Endothelial cell of umbilical vein (primary cell): ENCODE measurements at regions not wholly inside any gene's neighbourhood (a gene's known extent, or its start where the extent isn't known, plus 50 kb on each side); places are given as distances from the start of the nearest gene placed in this dataset.

Source experiments
- BruUV-seq: library from RNA; stranded (reverse); fragments of 400-500 nt; replicated peaks from 2 replicates; lab custom pipeline; 2021; lab: Mats Ljungman, UMichigan
- CTCF ChIA-PET: fragments of 300-600, 350-600 bp; sonication (Branson Sonifier 250); formaldehyde crosslinking; loops from one replicate; lab custom pipeline; 2021; ENCODE audit warnings: antibody characterized with exemption, inconsistent platforms; lab: Charles Lee
- POLR2A ChIA-PET: fragments of 300-600, 350-600 bp; sonication (Branson Sonifier 250); formaldehyde crosslinking; loops from one replicate; lab custom pipeline; 2021; ENCODE audit warnings: antibody characterized with exemption, inconsistent platforms; lab: Charles Lee
- DNase-seq: peaks from one replicate; pipeline ENCODE4 v3.0.0-alpha.2; 2011; ENCODE audit warnings: low read depth, low spot score
- FAIRE-seq: peaks from 2 replicates; lab custom pipeline; 2011; peaks lifted over from hg19 to GRCh38; lab: Jason Lieb, UNC
- H2AFZ ChIP-seq: 2 replicates; pipeline ENCODE4 v1.6.0; 2012; ENCODE audit warnings: low read depth, low read length, control low read depth, inconsistent platforms
- H3K27ac ChIP-seq: 2 replicates; pipeline ENCODE4 v1.5.1; 2011; ENCODE audit warnings: low read depth, mild to moderate bottlenecking, control low read depth, low read length, moderate library complexity; ENCODE audit not compliant: insufficient read depth
- H3K27me3 ChIP-seq, 2 experiments: 2 replicates each; pipeline versions ENCODE4 v1.6.0 to v1.6.1; 2011; ENCODE audit warnings: low read length in 2 of 2, mixed read lengths in 1 of 2; ENCODE audit not compliant: control insufficient read depth in 2 of 2, insufficient read depth in 2 of 2
- H3K36me3 ChIP-seq, 2 experiments: 2 replicates in 1 of 2; 3 replicates in 1 of 2; pipeline ENCODE4 v1.5.1; 2011; ENCODE audit warnings: low read length in 2 of 2, mild to moderate bottlenecking in 1 of 2, moderate library complexity in 1 of 2; ENCODE audit not compliant: control insufficient read depth in 2 of 2, insufficient read depth in 2 of 2; ENCODE audit errors: extremely low read depth in 1 of 2
- H3K4me1 ChIP-seq: 3 replicates; pipeline ENCODE4 v1.5.1; 2011; ENCODE audit warnings: mild to moderate bottlenecking, low read length; ENCODE audit not compliant: control insufficient read depth, insufficient read depth; ENCODE audit errors: extremely low read depth
- H3K4me2 ChIP-seq: 2 replicates; pipeline ENCODE4 v1.6.1; 2011; ENCODE audit warnings: low read length, control low read depth, mixed read lengths; ENCODE audit not compliant: insufficient read depth
- H3K4me3 ChIP-seq, 3 experiments: fragments of 200-600 bp in 1 of 3; sonication (generic), shearing (Covaris generic) in 1 of 3; replicated peaks in 1 of 3; 2 replicates each; pipeline ENCODE4 v1.5.1; 2011 to 2016; ENCODE audit warnings: control low read depth in 3 of 3, low read length in 3 of 3, mild to moderate bottlenecking in 2 of 3, inconsistent platforms in 1 of 3, low read depth in 1 of 3, moderate library complexity in 1 of 3; ENCODE audit not compliant: insufficient read depth in 1 of 3
- H3K79me2 ChIP-seq: 2 replicates; pipeline ENCODE4 v1.6.0; 2012; ENCODE audit warnings: low read length, inconsistent platforms; ENCODE audit not compliant: control insufficient read depth, insufficient read depth
- H3K9ac ChIP-seq: replicated peaks from 2 replicates; pipeline ENCODE3; 2011; ENCODE audit warnings: low read length, control low read depth; ENCODE audit not compliant: insufficient read depth; ENCODE audit errors: extremely low read depth
- H3K9me1 ChIP-seq: replicated peaks from 3 replicates; pipeline ENCODE4 v1.6.0; 2011; ENCODE audit warnings: mild to moderate bottlenecking, low read length; ENCODE audit not compliant: control insufficient read depth, insufficient read depth; ENCODE audit errors: extremely low read depth
- H3K9me3 ChIP-seq: replicated peaks from 2 replicates; pipeline ENCODE4 v1.5.1; 2012; ENCODE audit warnings: low read length, inconsistent platforms; ENCODE audit not compliant: control insufficient read depth, insufficient read depth
- H4K20me1 ChIP-seq: replicated peaks from 2 replicates; pipeline ENCODE3; 2011; ENCODE audit warnings: mild to moderate bottlenecking, low read length; ENCODE audit not compliant: control insufficient read depth, insufficient read depth; ENCODE audit errors: extremely low read depth
- EZH2 ChIP-seq: IDR thresholded peaks from 2 replicates; pipeline ENCODE4 v1.6.1; 2012; ENCODE audit warnings: borderline replicate concordance, low read depth, mild to moderate bottlenecking, moderate library complexity, low read length, inconsistent platforms; ENCODE audit not compliant: severe bottlenecking
- FOS ChIP-seq: IDR thresholded peaks from 2 replicates; pipeline ENCODE4 v1.6.1; 2011; ENCODE audit warnings: mild to moderate bottlenecking, low read length, moderate library complexity, borderline replicate concordance; ENCODE audit not compliant: insufficient read depth
- GATA2 ChIP-seq: IDR thresholded peaks from 2 replicates; pipeline ENCODE4 v1.7.0; 2011; ENCODE audit warnings: low read depth, mild to moderate bottlenecking, moderate library complexity, mixed read lengths, low read length; ENCODE audit not compliant: insufficient read length, insufficient read depth
- JUN ChIP-seq: IDR thresholded peaks from 2 replicates; pipeline ENCODE4 v1.6.1; 2011; ENCODE audit warnings: borderline replicate concordance, low read depth; ENCODE audit not compliant: insufficient read length, insufficient read depth
- MYC ChIP-seq: IDR thresholded peaks from one replicate; pipeline ENCODE4 v1.6.1; 2011; ENCODE audit warnings: mild to moderate bottlenecking, low read depth, low read length
- POLR2A ChIP-seq: IDR thresholded peaks from 2 replicates; pipeline ENCODE4 v1.6.1; 2012; ENCODE audit warnings: low read depth, mild to moderate bottlenecking, control low read depth, low read length
- POLR2AphosphoS5 ChIP-seq: IDR thresholded peaks from 2 replicates; pipeline ENCODE4 v1.6.1; 2012; ENCODE audit warnings: low read depth, mild to moderate bottlenecking, control low read depth, low read length, moderate library complexity; ENCODE audit not compliant: insufficient read depth
- dilution Hi-C: fragments of 300-500 bp; cut with MboI; formaldehyde crosslinking; loops from one replicate; pipeline ENCODE4 v1.15.0; 2019; ENCODE audit warnings: low sequenced_read_pairs; ENCODE audit not compliant: extremely low pct_ligation_motif_present
- intact Hi-C: fragments of 100-400 bp; cut with micrococcal nuclease; formaldehyde crosslinking; loops from one replicate; pipeline ENCODE4 v1.10.0; 2022
- TF ChIP-seq, protein P1 (sequence below), 2 donors: IDR thresholded peaks; 1 replicate in 1 of 2; 2 replicates in 1 of 2; pipeline ENCODE4 v1.5.1; 2011; ENCODE audit warnings: low read length in 2 of 2, mild to moderate bottlenecking in 2 of 2, moderate library complexity in 2 of 2, control low read depth in 1 of 2, inconsistent platforms in 1 of 2, low read depth in 1 of 2; ENCODE audit not compliant: insufficient read depth in 1 of 2; ENCODE audit errors: extremely low read depth in 1 of 2
- TF ChIP-seq, protein P2 (sequence below): IDR thresholded peaks from 2 replicates; pipeline ENCODE4 v1.6.1; 2011; ENCODE audit not compliant: insufficient read depth, insufficient read length

DNA sequence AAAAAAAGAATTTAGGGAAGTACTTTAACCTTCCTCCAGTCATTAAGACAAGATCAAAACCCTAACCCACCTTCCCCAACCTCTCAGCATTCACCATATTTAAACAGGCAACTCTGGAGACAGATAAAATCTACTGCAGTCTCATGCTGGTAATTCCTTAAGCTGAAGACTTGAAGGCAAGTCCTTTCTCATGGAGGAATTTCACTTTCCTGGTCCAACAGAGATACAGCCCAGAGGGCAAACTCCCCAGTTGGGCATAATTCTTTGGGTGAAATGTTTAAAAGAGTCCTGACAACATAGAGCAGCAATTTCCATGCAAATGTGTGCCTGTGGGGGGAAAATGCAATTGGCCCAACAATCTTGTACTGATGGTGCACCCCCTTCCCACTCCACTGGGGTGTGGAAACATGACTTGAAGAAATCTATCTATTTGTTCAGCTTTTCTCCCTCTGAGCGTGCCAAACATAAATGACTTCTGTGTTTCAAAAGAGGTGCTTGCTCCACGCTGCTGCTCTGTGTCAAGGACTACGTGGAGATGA, 131.8 kb upstream of the HNRNPA3 start:
- ChIA-PET POLR2A (no interaction called here), CTCF (no interaction called here)
- Histone ChIP-seq H3K9me3 (no peaks in the 10 kb centered on the region), H3K79me2 (no peaks in the 10 kb centered on the region), H3K27ac (no peak overlapping the region), H3K27me3 (peaks cover 0 to 3% of the 10 kb centered on the region in 2 experiments), H2AFZ (no peak overlapping the region), H3K4me1 (no peaks in the 10 kb centered on the region), H3K9me1 (no peaks in the 10 kb centered on the region), H3K4me3 (no peak overlapping the region), H3K4me2 (no peak overlapping the region), H3K9ac (no peak overlapping the region), H4K20me1 (no peaks in the 10 kb centered on the region), H3K36me3 (no peaks in the 10 kb centered on the region)
- intact Hi-C loops, result no loop called here
- no peak for TF ChIP-seq POLR2AphosphoS5
- no peak for TF ChIP-seq JUN
- TF ChIP-seq, protein P1, sequence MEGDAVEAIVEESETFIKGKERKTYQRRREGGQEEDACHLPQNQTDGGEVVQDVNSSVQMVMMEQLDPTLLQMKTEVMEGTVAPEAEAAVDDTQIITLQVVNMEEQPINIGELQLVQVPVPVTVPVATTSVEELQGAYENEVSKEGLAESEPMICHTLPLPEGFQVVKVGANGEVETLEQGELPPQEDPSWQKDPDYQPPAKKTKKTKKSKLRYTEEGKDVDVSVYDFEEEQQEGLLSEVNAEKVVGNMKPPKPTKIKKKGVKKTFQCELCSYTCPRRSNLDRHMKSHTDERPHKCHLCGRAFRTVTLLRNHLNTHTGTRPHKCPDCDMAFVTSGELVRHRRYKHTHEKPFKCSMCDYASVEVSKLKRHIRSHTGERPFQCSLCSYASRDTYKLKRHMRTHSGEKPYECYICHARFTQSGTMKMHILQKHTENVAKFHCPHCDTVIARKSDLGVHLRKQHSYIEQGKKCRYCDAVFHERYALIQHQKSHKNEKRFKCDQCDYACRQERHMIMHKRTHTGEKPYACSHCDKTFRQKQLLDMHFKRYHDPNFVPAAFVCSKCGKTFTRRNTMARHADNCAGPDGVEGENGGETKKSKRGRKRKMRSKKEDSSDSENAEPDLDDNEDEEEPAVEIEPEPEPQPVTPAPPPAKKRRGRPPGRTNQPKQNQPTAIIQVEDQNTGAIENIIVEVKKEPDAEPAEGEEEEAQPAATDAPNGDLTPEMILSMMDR (IDR thresholded peaks at IDR 0.05; ENCODE audit: extremely low read depth in 1 of 2, insufficient read depth in 1 of 2, low read depth in 1 of 2, low read length in 2 of 2), result no peak
- TF ChIP-seq, protein P2, sequence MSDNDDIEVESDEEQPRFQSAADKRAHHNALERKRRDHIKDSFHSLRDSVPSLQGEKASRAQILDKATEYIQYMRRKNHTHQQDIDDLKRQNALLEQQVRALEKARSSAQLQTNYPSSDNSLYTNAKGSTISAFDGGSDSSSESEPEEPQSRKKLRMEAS, result no peak
- TF ChIP-seq MYC, result no peak
- no peak for TF ChIP-seq POLR2A
- TF ChIP-seq GATA2, result no peak
- no peak for TF ChIP-seq FOS
- TF ChIP-seq EZH2, result no peak
- no TSS peak for BruUV-seq
- DNase-seq (no peak), FAIRE-seq (no peak)
- dilution Hi-C loops, result no loop called here
